H1 (cell line): ENCODE measurements at regions not wholly inside any gene's neighbourhood (a gene's known extent, or its start where the extent isn't known, plus 50 kb on each side); places are given as distances from the start of the nearest gene placed in this dataset.

Source experiments
- CTCF ChIA-PET: fragments of 300-600 bp; sonication (Branson Sonifier 250); formaldehyde crosslinking; loops from one replicate; lab custom pipeline; 2021; ENCODE audit not compliant: partially characterized antibody; lab: Charles Lee
- POLR2A ChIA-PET: fragments of 300-600 bp; sonication (Branson Sonifier 250); formaldehyde crosslinking; loops from one replicate; lab custom pipeline; 2021; ENCODE audit warnings: inconsistent platforms; ENCODE audit not compliant: partially characterized antibody; lab: Charles Lee
- DNase-seq, 2 experiments: peaks; one replicate each; pipeline versions ENCODE4 v3.0.0 to v3.0.0-alpha.2; 2010 to 2022; ENCODE audit warnings: low spot score in 2 of 2, low read depth in 1 of 2, mixed read lengths in 1 of 2
- FAIRE-seq: peaks from 2 replicates; lab custom pipeline; 2011; peaks lifted over from hg19 to GRCh38; lab: Jason Lieb, UNC
- H2AFZ ChIP-seq: 2 replicates; pipeline ENCODE4 v1.8.1; 2012; ENCODE audit warnings: low read length, inconsistent platforms
- H2AK5ac ChIP-seq: 2 replicates; pipeline ENCODE4 v1.6.1; 2013; ENCODE audit warnings: low read depth, low read length
- H2BK120ac ChIP-seq: replicated peaks from 2 replicates; pipeline ENCODE3; 2013; ENCODE audit warnings: low read depth, low read length, inconsistent platforms
- H2BK12ac ChIP-seq: 2 replicates; pipeline ENCODE4 v1.6.1; 2013; ENCODE audit warnings: low read depth, low read length
- H2BK15ac ChIP-seq: 2 replicates; pipeline ENCODE4 v1.6.1; 2013; ENCODE audit warnings: low read length
- H2BK20ac ChIP-seq: 2 replicates; pipeline ENCODE4 v1.6.1; 2013; ENCODE audit warnings: low read length
- H2BK5ac ChIP-seq: 2 replicates; pipeline ENCODE4 v1.6.1; 2013; ENCODE audit warnings: low read depth, low read length
- H3K14ac ChIP-seq: 2 replicates; pipeline ENCODE4 v1.6.1; 2013; ENCODE audit warnings: inconsistent platforms; ENCODE audit not compliant: insufficient read length
- H3K18ac ChIP-seq: 2 replicates; pipeline ENCODE4 v1.6.1; 2013; ENCODE audit warnings: low read length; ENCODE audit errors: extremely low read depth
- H3K23ac ChIP-seq: 2 replicates; pipeline ENCODE4 v1.6.1; 2013; ENCODE audit warnings: inconsistent platforms; ENCODE audit not compliant: insufficient read length
- H3K23me2 ChIP-seq: 2 replicates; pipeline ENCODE4 v1.6.1; 2013; ENCODE audit warnings: low read depth, low read length
- H3K27ac ChIP-seq: 2 replicates; pipeline ENCODE4 v1.6.1; 2011; ENCODE audit warnings: low read depth, low read length, inconsistent platforms
- H3K27me3 ChIP-seq, 4 experiments: replicated peaks in 1 of 4; 1 replicate in 1 of 4; 2 replicates in 3 of 4; pipeline versions ENCODE4 v1.6.1 to v1.8.1; 2011 to 2013; ENCODE audit warnings: low read length in 3 of 4, mild to moderate bottlenecking in 3 of 4, inconsistent platforms in 2 of 4, mixed read lengths in 2 of 4, moderate library complexity in 1 of 4; ENCODE audit not compliant: control insufficient read depth in 3 of 4, insufficient read depth in 3 of 4; ENCODE audit errors: extremely low read depth in 1 of 4
- H3K36me3 ChIP-seq, 4 experiments: 2 replicates each; pipeline versions ENCODE4 v1.6.1 to v1.8.1; 2011 to 2013; ENCODE audit warnings: mild to moderate bottlenecking in 4 of 4, low read length in 3 of 4, moderate library complexity in 2 of 4, control low read depth in 1 of 4, inconsistent platforms in 1 of 4; ENCODE audit not compliant: insufficient read depth in 4 of 4, control insufficient read depth in 2 of 4
- H3K4ac ChIP-seq: replicated peaks from 2 replicates; pipeline ENCODE3; 2013; ENCODE audit warnings: low read length, low read depth, mixed read lengths, inconsistent platforms; ENCODE audit not compliant: insufficient read length
- H3K4me1 ChIP-seq, 4 experiments: replicated peaks in 1 of 4; 1 replicate in 1 of 4; 2 replicates in 3 of 4; pipeline versions ENCODE4 v1.6.1 to v1.8.1; 2011 to 2013; ENCODE audit warnings: low read length in 3 of 4, inconsistent platforms in 2 of 4, mixed read lengths in 1 of 4; ENCODE audit not compliant: insufficient read depth in 4 of 4, control insufficient read depth in 3 of 4
- H3K4me2 ChIP-seq, 2 experiments: 2 replicates each; pipeline versions ENCODE4 v1.6.1 to v1.8.1; 2011 to 2013; ENCODE audit warnings: low read depth in 2 of 2, low read length in 2 of 2, control low read depth in 1 of 2, inconsistent platforms in 1 of 2, mild to moderate bottlenecking in 1 of 2; ENCODE audit not compliant: insufficient read depth in 1 of 2
- H3K4me3 ChIP-seq, 4 experiments: fragments of 200-600, 300-600 bp in 1 of 4; sonication (generic), shearing (Covaris generic), sonication (Bioruptor Twin) in 1 of 4; 2 replicates each; pipeline versions ENCODE4 v1.5.1 to v1.8.1; 2011 to 2016; ENCODE audit warnings: low read length in 4 of 4, low read depth in 3 of 4, control low read depth in 2 of 4, inconsistent platforms in 2 of 4, mild to moderate bottlenecking in 2 of 4, mixed read lengths in 1 of 4, moderate library complexity in 1 of 4; ENCODE audit not compliant: insufficient read depth in 2 of 4; ENCODE audit errors: extremely low read depth in 1 of 4
- H3K56ac ChIP-seq: replicated peaks from 2 replicates; pipeline ENCODE3; 2013; ENCODE audit warnings: low read depth, mild to moderate bottlenecking, mixed read lengths, low read length, inconsistent platforms; ENCODE audit not compliant: insufficient read length
- H3K79me1 ChIP-seq: 2 replicates; pipeline ENCODE4 v1.6.1; 2013; ENCODE audit warnings: low read depth, low read length, control low read depth
- H3K79me2 ChIP-seq, 2 experiments: 2 replicates each; pipeline versions ENCODE4 v1.6.1 to v1.8.1; 2012 to 2013; ENCODE audit warnings: low read length in 2 of 2, mild to moderate bottlenecking in 2 of 2, inconsistent platforms in 1 of 2; ENCODE audit not compliant: insufficient read depth in 2 of 2, control insufficient read depth in 1 of 2
- H3K9ac ChIP-seq, 4 experiments: replicated peaks in 1 of 4; 1 replicate in 1 of 4; 2 replicates in 3 of 4; pipeline versions ENCODE4 v1.6.1 to v1.8.1; 2011 to 2013; ENCODE audit warnings: low read depth in 3 of 4, low read length in 3 of 4, control low read depth in 2 of 4, mild to moderate bottlenecking in 2 of 4, moderate library complexity in 2 of 4, inconsistent platforms in 1 of 4; ENCODE audit errors: extremely low read depth in 1 of 4
- H3K9me3 ChIP-seq, 2 experiments: 2 replicates each; pipeline versions ENCODE4 v1.6.1 to v1.8.1; 2012 to 2013; ENCODE audit warnings: mild to moderate bottlenecking in 2 of 2, moderate library complexity in 2 of 2, control low read depth in 1 of 2, inconsistent platforms in 1 of 2, low read depth in 1 of 2, low read length in 1 of 2, mixed read lengths in 1 of 2; ENCODE audit not compliant: insufficient read depth in 2 of 2
- H4K20me1 ChIP-seq, 2 experiments: replicated peaks in 1 of 2; 2 replicates each; pipeline versions ENCODE3 to v1.8.1; 2011 to 2013; ENCODE audit warnings: inconsistent platforms in 2 of 2, low read length in 2 of 2, mild to moderate bottlenecking in 1 of 2; ENCODE audit not compliant: insufficient read depth in 2 of 2, control insufficient read depth in 1 of 2
- H4K5ac ChIP-seq: 2 replicates; pipeline ENCODE4 v1.6.1; 2013; ENCODE audit warnings: low read length, low read depth, mixed read lengths, inconsistent platforms; ENCODE audit not compliant: insufficient read length
- H4K8ac ChIP-seq: 2 replicates; pipeline ENCODE4 v1.8.0; 2013; ENCODE audit warnings: mild to moderate bottlenecking, moderate library complexity, low read length, inconsistent platforms; ENCODE audit not compliant: insufficient read depth; ENCODE audit errors: extremely low read depth
- H4K91ac ChIP-seq: replicated peaks from 2 replicates; pipeline ENCODE3; 2013; ENCODE audit warnings: low read length, mixed read lengths, inconsistent platforms; ENCODE audit not compliant: insufficient read length
- BRCA1 ChIP-seq: IDR thresholded peaks from 2 replicates; pipeline ENCODE4 v1.6.1; 2012; ENCODE audit warnings: low read depth, low read length, improper control_type of control experiment
- CEBPB ChIP-seq: IDR thresholded peaks from 2 replicates; pipeline ENCODE4 v1.6.1; 2012; ENCODE audit warnings: low read depth, low read length
- KDM4A ChIP-seq: IDR thresholded peaks from one replicate; pipeline ENCODE4 v1.7.1; 2012; ENCODE audit warnings: low read depth, mild to moderate bottlenecking, moderate library complexity, low read length, inconsistent platforms; ENCODE audit not compliant: severe bottlenecking
- RAD21 ChIP-seq, 2 experiments: IDR thresholded peaks in 1 of 2; conservative IDR thresholded peaks in 1 of 2; 2 replicates each; pipeline ENCODE4 v1.6.1; 2011; ENCODE audit warnings: low read depth in 2 of 2, low read length in 2 of 2, improper control_type of control experiment in 1 of 2, inconsistent platforms in 1 of 2, mild to moderate bottlenecking in 1 of 2, moderate library complexity in 1 of 2
- RXRA ChIP-seq: IDR thresholded peaks from 2 replicates; pipeline ENCODE4 v1.6.1; 2011; ENCODE audit warnings: low read depth, mild to moderate bottlenecking, low read length, moderate library complexity; ENCODE audit not compliant: insufficient read depth
- SUZ12 ChIP-seq: fragments of 200-600 bp; sonication (generic); IDR thresholded peaks from 2 replicates; pipeline ENCODE4 v1.6.1; 2012; ENCODE audit warnings: mild to moderate bottlenecking, inconsistent platforms, low read length, moderate library complexity, mixed read lengths
- WGBS, 2 experiments: shearing (Covaris generic) in 1 of 2; methylation state at CpG; one replicate each; pipeline versions ENCODE4 v1.1.6 to v1.1.7; 2013 to 2015; ENCODE audit warnings: low lambda C conversion rate in 2 of 2, mixed read lengths in 2 of 2, inconsistent platforms in 1 of 2, low coverage in 1 of 2, missing lambda C conversion rate in 1 of 2; ENCODE audit not compliant: insufficient replicate concordance in 2 of 2, insufficient coverage in 1 of 2, insufficient read length in 1 of 2; ENCODE audit errors: extremely low coverage in 1 of 2, missing lambda C conversion rate in 1 of 2; 5-methylcytosine and 5-hydroxymethylcytosine counted together
- TF ChIP-seq, protein P1 (sequence below): IDR thresholded peaks from 2 replicates; pipeline ENCODE4 v1.6.1; 2011; ENCODE audit warnings: low read depth, mild to moderate bottlenecking, low read length; ENCODE audit not compliant: insufficient read depth
- TF ChIP-seq, protein P2 (sequence below), 3 experiments: IDR thresholded peaks; 1 replicate in 2 of 3; 2 replicates in 1 of 3; pipeline versions ENCODE4 v1.5.1 to v1.6.1; 2011; ENCODE audit warnings: low read length in 3 of 3, mild to moderate bottlenecking in 3 of 3, inconsistent platforms in 2 of 3, low read depth in 1 of 3, moderate library complexity in 1 of 3; ENCODE audit not compliant: insufficient read depth in 1 of 3; ENCODE audit errors: control extremely low read depth in 1 of 3

DNA sequence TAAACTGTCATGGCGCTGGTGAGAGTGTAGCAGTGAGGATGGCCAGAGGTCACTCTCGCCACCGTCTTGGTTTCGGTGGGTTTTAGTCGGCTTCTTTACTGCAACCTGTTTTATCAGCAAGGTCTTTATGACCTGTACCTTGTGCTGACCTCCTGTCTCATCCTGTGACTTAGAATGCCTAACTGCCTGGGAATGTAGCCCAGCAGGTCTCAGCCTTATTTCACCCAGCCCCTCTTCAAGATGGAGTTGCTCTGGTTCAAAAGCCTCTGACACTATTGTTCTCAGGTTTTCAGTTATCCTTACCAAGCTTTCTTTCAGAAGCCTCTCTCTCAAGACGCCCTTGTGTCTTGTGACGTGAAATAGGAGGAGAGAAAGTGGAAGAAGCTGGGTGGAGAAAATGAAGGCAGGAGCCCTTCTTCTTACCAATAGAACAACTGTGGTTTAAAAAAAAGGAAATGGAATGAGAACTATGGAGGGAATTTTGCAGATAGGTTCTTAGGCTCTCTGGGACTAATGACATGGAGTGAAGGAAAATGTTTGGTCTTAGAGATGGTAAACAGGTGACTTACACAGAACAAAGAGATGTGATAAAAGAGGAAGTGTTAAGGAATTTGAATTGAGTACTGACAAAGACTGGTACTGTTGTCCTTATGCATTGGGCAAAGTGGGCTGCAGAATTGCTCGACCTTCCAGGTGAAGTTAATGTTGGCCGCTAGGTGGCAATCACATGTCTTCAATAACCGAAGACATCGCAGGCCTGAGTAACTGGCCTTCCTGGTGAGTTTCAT lies 133.3 kb upstream of the RAI14 start:
- Histone ChIP-seq H3K56ac (no peak overlapping the region), H3K14ac (no peak overlapping the region), H2BK12ac (peak overlapping the region; percentile 88), H3K27me3 (no peaks in the 10 kb centered on the region), H3K4me2 (no peak overlapping the region), H3K4me1 (peaks cover 0 to 9% (median 3%) of the 10 kb centered on the region in 4 experiments; a peak in 3 of 7 replicates), H2BK15ac (no peak overlapping the region), H3K36me3 (no peaks in the 10 kb centered on the region), H3K23ac (no peak overlapping the region), H2AK5ac (no peak overlapping the region), H4K8ac (no peak overlapping the region), H2AFZ (no peak overlapping the region), H3K4ac (no peak overlapping the region), H4K5ac (peak overlapping the region; percentile 22), H3K4me3 (no peak overlapping the region), H3K79me2 (no peaks in the 10 kb centered on the region), H3K23me2 (no peaks in the 10 kb centered on the region), H3K9me3 (no peaks in the 10 kb centered on the region), H3K27ac (no peak overlapping the region), H2BK5ac (peak overlapping the region; percentile 79), H2BK20ac (peak overlapping the region; percentile 53; the same call in 1 of the 2 replicates), H3K79me1 (no peaks in the 10 kb centered on the region), H3K9ac (no peak overlapping the region), H4K20me1 (no peaks in the 10 kb centered on the region), H4K91ac (no peak overlapping the region), H2BK120ac (no peak overlapping the region), H3K18ac (0 out of 2 replicates have a peak overlapping the region, but pooled peaks have one; percentile 19)
- CTCF ChIA-PET = interaction anchor here (0.6 to 3.2 kb wide), 36 partner anchors 9 to 714 kb away, joined by 3 to 25 read pairs (median 4); partner anchors contain the start of gene RAI14
- DNase-seq (peak; percentile 67 to 89), FAIRE-seq (peak; percentile 91)
- WGBS, 2 experiments = 34% methylated on average over 11 of the region's 11 CpGs; no CpG with 5 or more reads in 1 of the 2 experiments
- POLR2A ChIA-PET = interaction anchor here (0.7 to 1.8 kb wide), 5 partner anchors 11 to 392 kb away, joined by 3 to 7 read pairs (median 3); no protein-coding TSS in a partner anchor
- no peak for TF ChIP-seq BRCA1
- TF ChIP-seq, protein P1, sequence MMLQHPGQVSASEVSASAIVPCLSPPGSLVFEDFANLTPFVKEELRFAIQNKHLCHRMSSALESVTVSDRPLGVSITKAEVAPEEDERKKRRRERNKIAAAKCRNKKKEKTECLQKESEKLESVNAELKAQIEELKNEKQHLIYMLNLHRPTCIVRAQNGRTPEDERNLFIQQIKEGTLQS = no peak
- peak; percentile 90 for TF ChIP-seq RAD21 (IDR thresholded peaks at IDR 0.05 in 1 of 2, conservative IDR thresholded peaks at IDR 0.05 in 1 of 2; ENCODE audit: low read depth in 2 of 2, low read length in 2 of 2)
- TF ChIP-seq, protein P2, sequence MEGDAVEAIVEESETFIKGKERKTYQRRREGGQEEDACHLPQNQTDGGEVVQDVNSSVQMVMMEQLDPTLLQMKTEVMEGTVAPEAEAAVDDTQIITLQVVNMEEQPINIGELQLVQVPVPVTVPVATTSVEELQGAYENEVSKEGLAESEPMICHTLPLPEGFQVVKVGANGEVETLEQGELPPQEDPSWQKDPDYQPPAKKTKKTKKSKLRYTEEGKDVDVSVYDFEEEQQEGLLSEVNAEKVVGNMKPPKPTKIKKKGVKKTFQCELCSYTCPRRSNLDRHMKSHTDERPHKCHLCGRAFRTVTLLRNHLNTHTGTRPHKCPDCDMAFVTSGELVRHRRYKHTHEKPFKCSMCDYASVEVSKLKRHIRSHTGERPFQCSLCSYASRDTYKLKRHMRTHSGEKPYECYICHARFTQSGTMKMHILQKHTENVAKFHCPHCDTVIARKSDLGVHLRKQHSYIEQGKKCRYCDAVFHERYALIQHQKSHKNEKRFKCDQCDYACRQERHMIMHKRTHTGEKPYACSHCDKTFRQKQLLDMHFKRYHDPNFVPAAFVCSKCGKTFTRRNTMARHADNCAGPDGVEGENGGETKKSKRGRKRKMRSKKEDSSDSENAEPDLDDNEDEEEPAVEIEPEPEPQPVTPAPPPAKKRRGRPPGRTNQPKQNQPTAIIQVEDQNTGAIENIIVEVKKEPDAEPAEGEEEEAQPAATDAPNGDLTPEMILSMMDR (IDR thresholded peaks at IDR 0.05; ENCODE audit: control extremely low read depth in 1 of 3, insufficient read depth in 1 of 3, low read depth in 1 of 3, low read length in 3 of 3) = peak; percentile 43 to 89 (median 74)
- TF ChIP-seq KDM4A = no peak
- TF ChIP-seq CEBPB = no peak
- TF ChIP-seq SUZ12 = no peak
- no peak for TF ChIP-seq RXRA
